ENCODE measurements at regions not wholly inside any gene's neighbourhood (a gene's known extent, or its start where the extent isn't known, plus 50 kb on each side); places are given as distances from the start of the nearest gene placed in this dataset.

DNA sequence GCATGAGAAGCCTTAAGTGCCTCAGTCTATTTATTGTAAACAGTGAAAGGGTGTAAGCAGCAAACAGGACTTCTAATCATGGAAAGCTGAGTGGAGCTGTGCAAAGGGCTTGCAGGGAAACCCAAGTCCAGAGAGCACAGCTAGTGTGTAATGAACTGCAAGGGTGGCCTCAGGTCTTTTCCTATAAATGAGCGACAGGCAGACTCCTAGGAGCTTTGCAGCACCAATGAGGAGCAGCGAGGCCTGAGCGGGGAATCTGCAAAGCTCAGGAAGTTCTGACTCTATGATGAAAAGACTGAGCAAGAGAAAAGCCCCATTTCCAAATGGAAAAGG, 250.1 kb upstream of the MAP3K1 start:
- ChIA-PET POLR2A (no interaction called here), CTCF (interaction anchor here (1.0 kb wide), 1 partner anchor 273 kb away, joined by 3 read pairs; no protein-coding TSS in a partner anchor)
- Mint-ChIP-seq H3K27me3 (no peaks in the 10 kb centered on the region), H3K9me3 (no peaks in the 10 kb centered on the region), H3K36me3 (ENCODE audit: low read depth) (no peaks in the 10 kb centered on the region), H3K27ac (no peak overlapping the region), H3K4me3 (no peak overlapping the region), H3K4me1 (ENCODE audit: low read depth) (no peaks in the 10 kb centered on the region)
- intact Hi-C loops (cut with micrococcal nuclease): no loop called here
- ATAC-seq (no peak), DNase-seq (no peak)
- TF ChIP-seq, protein P1, sequence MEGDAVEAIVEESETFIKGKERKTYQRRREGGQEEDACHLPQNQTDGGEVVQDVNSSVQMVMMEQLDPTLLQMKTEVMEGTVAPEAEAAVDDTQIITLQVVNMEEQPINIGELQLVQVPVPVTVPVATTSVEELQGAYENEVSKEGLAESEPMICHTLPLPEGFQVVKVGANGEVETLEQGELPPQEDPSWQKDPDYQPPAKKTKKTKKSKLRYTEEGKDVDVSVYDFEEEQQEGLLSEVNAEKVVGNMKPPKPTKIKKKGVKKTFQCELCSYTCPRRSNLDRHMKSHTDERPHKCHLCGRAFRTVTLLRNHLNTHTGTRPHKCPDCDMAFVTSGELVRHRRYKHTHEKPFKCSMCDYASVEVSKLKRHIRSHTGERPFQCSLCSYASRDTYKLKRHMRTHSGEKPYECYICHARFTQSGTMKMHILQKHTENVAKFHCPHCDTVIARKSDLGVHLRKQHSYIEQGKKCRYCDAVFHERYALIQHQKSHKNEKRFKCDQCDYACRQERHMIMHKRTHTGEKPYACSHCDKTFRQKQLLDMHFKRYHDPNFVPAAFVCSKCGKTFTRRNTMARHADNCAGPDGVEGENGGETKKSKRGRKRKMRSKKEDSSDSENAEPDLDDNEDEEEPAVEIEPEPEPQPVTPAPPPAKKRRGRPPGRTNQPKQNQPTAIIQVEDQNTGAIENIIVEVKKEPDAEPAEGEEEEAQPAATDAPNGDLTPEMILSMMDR (IDR thresholded peaks at IDR 0.05): no peak

DNA sequence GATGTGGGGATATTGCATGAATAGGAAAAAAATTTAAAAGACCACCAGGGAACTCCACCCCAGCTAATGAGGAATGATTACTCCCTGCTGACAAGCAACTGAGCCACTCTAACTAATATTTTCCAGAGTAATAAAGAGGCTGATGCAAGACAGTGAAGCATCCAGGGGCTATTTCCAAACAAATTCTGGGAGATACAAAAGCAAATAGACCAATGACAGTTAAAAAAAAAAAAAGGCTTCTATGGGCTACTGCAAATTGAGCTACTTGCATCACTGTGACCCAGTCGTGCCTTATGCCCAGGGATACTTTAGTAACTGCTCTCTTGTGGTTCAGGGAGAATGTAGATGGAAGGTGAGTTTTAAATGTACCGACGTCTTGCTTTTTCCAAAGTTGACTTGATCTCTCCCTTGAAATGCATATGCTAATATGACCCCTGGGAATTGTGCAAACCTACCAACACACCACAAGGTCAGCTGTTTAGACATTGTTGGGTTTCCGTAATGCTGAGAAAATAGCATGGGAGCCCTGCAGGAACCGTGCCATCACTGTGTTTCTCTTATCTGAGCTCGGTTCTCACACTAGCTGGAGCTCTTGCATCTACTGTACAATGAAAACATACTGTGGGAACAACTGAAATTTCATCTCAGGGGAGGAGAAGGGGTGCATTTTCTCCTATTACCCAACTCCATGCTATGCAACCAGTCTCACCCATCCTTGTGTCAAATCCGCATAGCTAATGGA, 250.6 kb upstream of the MAP3K1 start:
- DNase-seq (no peak), ATAC-seq (no peak)
- intact Hi-C loops (cut with micrococcal nuclease): no loop called here
- Mint-ChIP-seq H3K27ac (no peak overlapping the region), H3K9me3 (no peaks in the 10 kb centered on the region), H3K4me1 (ENCODE audit: low read depth) (no peaks in the 10 kb centered on the region), H3K36me3 (ENCODE audit: low read depth) (no peaks in the 10 kb centered on the region), H3K27me3 (no peaks in the 10 kb centered on the region), H3K4me3 (no peak overlapping the region)
- ChIA-PET POLR2A (no interaction called here), CTCF (interaction anchor here (1.0 kb wide), 1 partner anchor 273 kb away, joined by 3 read pairs; no protein-coding TSS in a partner anchor)
- TF ChIP-seq, protein P1 (IDR thresholded peaks at IDR 0.05): no peak

DNA sequence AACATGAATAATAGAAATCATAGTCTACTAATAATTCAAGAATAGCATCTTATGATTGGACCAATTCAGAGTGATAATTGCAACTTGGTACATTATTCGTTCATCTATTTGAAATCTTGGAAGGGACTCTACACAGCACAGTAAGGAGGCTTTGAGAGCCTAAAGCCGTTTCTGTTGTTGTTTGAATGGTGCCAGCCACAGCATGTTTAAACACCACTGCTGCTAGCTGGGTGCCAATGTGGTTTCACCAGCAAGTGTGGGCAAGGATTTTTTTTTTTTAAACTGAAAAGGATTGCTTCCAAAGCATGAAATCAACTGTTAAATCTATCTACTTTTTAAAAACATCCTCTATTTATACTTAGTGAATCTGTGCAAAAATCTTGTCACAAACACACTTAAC, 253.9 kb upstream of the MAP3K1 start:
- DNase-seq (no peak), ATAC-seq (no peak)
- intact Hi-C loops (cut with micrococcal nuclease): no loop called here
- ChIA-PET CTCF (interaction anchor here (1.3 kb wide), 1 partner anchor 297 kb away, joined by 3 read pairs; no protein-coding TSS in a partner anchor), POLR2A (no interaction called here)
- Mint-ChIP-seq H3K27ac (no peak overlapping the region), H3K36me3 (ENCODE audit: low read depth) (no peaks in the 10 kb centered on the region), H3K4me3 (no peak overlapping the region), H3K4me1 (ENCODE audit: low read depth) (no peaks in the 10 kb centered on the region), H3K9me3 (no peaks in the 10 kb centered on the region), H3K27me3 (no peaks in the 10 kb centered on the region)
- TF ChIP-seq, protein P1 (IDR thresholded peaks at IDR 0.05): no peak

DNA sequence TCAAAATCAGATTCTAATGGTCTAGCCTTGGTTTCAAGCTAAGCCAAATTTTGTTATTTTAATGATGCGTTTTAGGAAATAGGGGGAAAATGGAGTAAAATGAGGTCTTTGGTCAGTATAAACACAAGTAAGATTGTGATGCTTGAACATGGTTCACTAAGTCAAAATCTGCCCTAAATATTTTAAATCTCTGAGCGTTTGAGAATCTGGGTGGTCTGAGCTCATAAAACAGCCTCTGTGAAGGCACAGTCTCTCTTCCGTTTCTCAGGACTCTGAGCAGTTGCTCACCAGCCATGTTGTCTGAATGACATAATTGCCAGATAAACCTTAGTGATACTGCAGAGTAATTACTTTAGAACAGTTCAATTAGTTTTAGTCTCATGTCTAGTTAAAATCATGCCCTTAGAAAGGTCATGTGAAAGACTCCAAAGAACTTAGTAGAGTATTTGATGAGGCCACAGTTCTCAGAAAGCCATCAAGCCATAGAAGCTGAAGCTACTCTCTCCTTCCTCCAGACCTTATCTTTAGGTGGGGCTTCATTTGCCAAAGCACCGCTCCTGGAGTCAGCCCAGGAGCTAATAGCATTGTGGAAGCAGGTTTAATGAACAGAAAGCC, 257.1 kb upstream of the MAP3K1 start:
- Mint-ChIP-seq H3K4me3 (no peak overlapping the region), H3K36me3 (ENCODE audit: low read depth) (no peaks in the 10 kb centered on the region), H3K27me3 (no peaks in the 10 kb centered on the region), H3K9me3 (no peaks in the 10 kb centered on the region), H3K27ac (no peak overlapping the region), H3K4me1 (ENCODE audit: low read depth) (no peaks in the 10 kb centered on the region)
- ATAC-seq (no peak), DNase-seq (no peak)
- intact Hi-C loops (cut with micrococcal nuclease): no loop called here
- TF ChIP-seq, protein P1 (IDR thresholded peaks at IDR 0.05): no peak
- ChIA-PET CTCF (interaction anchor here (1.2 kb wide), 1 partner anchor 9 kb away, joined by 4 read pairs; no protein-coding TSS in a partner anchor), POLR2A (interaction anchor here (0.9 kb wide), 1 partner anchor 33 kb away, joined by 3 read pairs; no protein-coding TSS in a partner anchor)

DNA sequence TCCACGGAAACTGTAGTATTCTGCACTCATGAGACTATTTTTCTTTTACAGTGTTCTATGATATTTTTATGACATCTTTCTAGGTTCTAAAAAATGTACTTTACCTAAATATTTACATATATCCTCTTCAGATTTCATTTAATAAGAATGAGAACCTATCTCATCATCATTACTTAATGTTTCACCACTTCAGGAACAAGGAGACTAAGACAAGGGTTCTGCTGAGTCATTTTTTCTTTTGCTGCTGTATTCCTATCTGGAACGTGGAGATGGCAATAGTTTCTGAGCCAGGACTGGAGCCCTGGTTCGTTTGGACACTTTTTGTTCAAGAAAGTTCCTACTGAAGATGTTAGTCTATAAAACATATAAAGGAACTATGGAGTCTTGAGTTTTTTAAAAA, 258.2 kb upstream of the MAP3K1 start:
- ATAC-seq (no peak), DNase-seq (no peak)
- intact Hi-C loops (cut with micrococcal nuclease): no loop called here
- H3K4me1 Mint-ChIP-seq (ENCODE audit: low read depth): no peaks in the 10 kb centered on the region
- CTCF ChIA-PET: no interaction called here
- no peaks in the 10 kb centered on the region for H3K36me3 Mint-ChIP-seq (ENCODE audit: low read depth)
- H3K27me3 Mint-ChIP-seq: no peaks in the 10 kb centered on the region
- no peak overlapping the region for H3K4me3 Mint-ChIP-seq
- TF ChIP-seq, protein P1 (IDR thresholded peaks at IDR 0.05): no peak
- no peaks in the 10 kb centered on the region for H3K9me3 Mint-ChIP-seq
- POLR2A ChIA-PET: no interaction called here
- no peak overlapping the region for H3K27ac Mint-ChIP-seq

All from activated CD8-positive, alpha-beta T cell treated with anti-CD3 and anti-CD28 coated beads for 36 hours (primary cell).